H1 (cell line): ENCODE measurements at regions not wholly inside any gene's neighbourhood (a gene's known extent, or its start where the extent isn't known, plus 50 kb on each side); places are given as distances from the start of the nearest gene placed in this dataset.

Source experiments
- KDM4A ChIP-seq: IDR thresholded peaks from one replicate; pipeline ENCODE4 v1.7.1; 2012; ENCODE audit warnings: low read depth, mild to moderate bottlenecking, moderate library complexity, low read length, inconsistent platforms; ENCODE audit not compliant: severe bottlenecking
- SIN3A ChIP-seq, 2 experiments: IDR thresholded peaks in 1 of 2; conservative IDR thresholded peaks in 1 of 2; 2 replicates each; pipeline ENCODE4 v1.6.1; 2011 to 2012; ENCODE audit warnings: low read length in 2 of 2, improper control_type of control experiment in 1 of 2, low read depth in 1 of 2, mild to moderate bottlenecking in 1 of 2
- TCF12 ChIP-seq: IDR thresholded peaks from 2 replicates; pipeline ENCODE4 v1.6.1; 2011; ENCODE audit warnings: low read depth, mild to moderate bottlenecking, low read length
- TF ChIP-seq, protein P1 (sequence below): IDR thresholded peaks from 2 replicates; pipeline ENCODE4 v1.6.1; 2012; ENCODE audit warnings: inconsistent platforms
- TF ChIP-seq, protein P2 (sequence below): IDR thresholded peaks from 2 replicates; pipeline ENCODE4 v1.6.1; 2011; ENCODE audit warnings: low read depth, mild to moderate bottlenecking, low read length; ENCODE audit not compliant: insufficient read depth

DNA sequence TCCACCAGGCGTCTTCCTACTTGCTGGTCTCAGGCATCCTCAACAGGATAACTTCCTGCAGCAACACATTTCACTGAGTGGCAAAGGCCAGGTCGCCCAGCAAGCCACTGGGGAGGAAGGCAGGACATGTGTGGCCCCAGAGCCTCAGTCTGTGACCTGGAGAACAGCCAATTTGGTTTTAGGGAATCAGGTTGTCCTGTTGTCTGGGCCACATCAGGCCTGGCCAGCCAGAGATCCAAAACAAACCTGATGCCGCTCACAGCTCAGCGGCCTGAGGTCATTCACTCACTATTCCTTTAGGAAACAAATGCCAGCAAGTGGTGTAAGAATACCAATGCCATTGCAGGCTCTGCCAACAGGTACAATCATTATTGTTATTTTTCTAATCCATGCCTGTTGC is 210.7 kb downstream of the VAPA start (continued):
- TF ChIP-seq KDM4A (no peak), TCF12 (no peak), SIN3A (conservative IDR thresholded peaks at IDR 0.05 in 1 of 2, IDR thresholded peaks at IDR 0.05 in 1 of 2; ENCODE audit: low read depth in 1 of 2, low read length in 2 of 2) (no peak)
- TF ChIP-seq, protein P1, sequence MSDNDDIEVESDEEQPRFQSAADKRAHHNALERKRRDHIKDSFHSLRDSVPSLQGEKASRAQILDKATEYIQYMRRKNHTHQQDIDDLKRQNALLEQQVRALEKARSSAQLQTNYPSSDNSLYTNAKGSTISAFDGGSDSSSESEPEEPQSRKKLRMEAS: no peak
- TF ChIP-seq, protein P2, sequence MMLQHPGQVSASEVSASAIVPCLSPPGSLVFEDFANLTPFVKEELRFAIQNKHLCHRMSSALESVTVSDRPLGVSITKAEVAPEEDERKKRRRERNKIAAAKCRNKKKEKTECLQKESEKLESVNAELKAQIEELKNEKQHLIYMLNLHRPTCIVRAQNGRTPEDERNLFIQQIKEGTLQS: no peak
